Ishikawa (cell line): ENCODE measurements at regions not wholly inside any gene's neighbourhood (a gene's known extent, or its start where the extent isn't known, plus 50 kb on each side); places are given as distances from the start of the nearest gene placed in this dataset.

Experiments
- CEBPB ChIP-seq: IDR thresholded peaks from 2 replicates; pipeline ENCODE4 v1.6.1; 2012
- CREB1 ChIP-seq: IDR thresholded peaks from 2 replicates; pipeline ENCODE4 v1.6.1; 2012; ENCODE audit warnings: low read depth
- EGR1 ChIP-seq: IDR thresholded peaks from 2 replicates; pipeline ENCODE4 v1.6.1; 2012
- EP300 ChIP-seq: IDR thresholded peaks from 2 replicates; pipeline ENCODE4 v1.6.1; 2012; ENCODE audit warnings: borderline replicate concordance
- FOXM1 ChIP-seq: IDR thresholded peaks from 2 replicates; pipeline ENCODE4 v1.6.1; 2012; ENCODE audit warnings: low read depth, borderline replicate concordance
- NFIC ChIP-seq: IDR thresholded peaks from 2 replicates; pipeline ENCODE4 v1.6.1; 2012
- RAD21 ChIP-seq: IDR thresholded peaks from 2 replicates; pipeline ENCODE4 v1.6.1; 2012; ENCODE audit warnings: low read depth
- TAF1 ChIP-seq: IDR thresholded peaks from 2 replicates; pipeline ENCODE4 v1.6.1; 2012; ENCODE audit warnings: low read depth, mild to moderate bottlenecking
- TCF12 ChIP-seq: IDR thresholded peaks from 2 replicates; pipeline ENCODE4 v1.6.1; 2012; ENCODE audit warnings: low read depth
- TEAD4 ChIP-seq: IDR thresholded peaks from 2 replicates; pipeline ENCODE4 v1.6.1; 2012
- YY1 ChIP-seq: IDR thresholded peaks from 2 replicates; pipeline ENCODE4 v1.6.1; 2012; ENCODE audit warnings: low read depth
- ZBTB7A ChIP-seq: IDR thresholded peaks from 2 replicates; pipeline ENCODE4 v1.6.1; 2012; ENCODE audit warnings: low read depth
- TF ChIP-seq, protein P1 (sequence below): IDR thresholded peaks from 2 replicates; pipeline ENCODE4 v1.6.1; 2012
- TF ChIP-seq, protein P2 (sequence below): IDR thresholded peaks from 2 replicates; pipeline ENCODE4 v1.6.1; 2012
- TF ChIP-seq, protein P3 (sequence below): IDR thresholded peaks from 2 replicates; pipeline ENCODE4 v1.6.1; 2012; ENCODE audit warnings: low read depth, mild to moderate bottlenecking

DNA sequence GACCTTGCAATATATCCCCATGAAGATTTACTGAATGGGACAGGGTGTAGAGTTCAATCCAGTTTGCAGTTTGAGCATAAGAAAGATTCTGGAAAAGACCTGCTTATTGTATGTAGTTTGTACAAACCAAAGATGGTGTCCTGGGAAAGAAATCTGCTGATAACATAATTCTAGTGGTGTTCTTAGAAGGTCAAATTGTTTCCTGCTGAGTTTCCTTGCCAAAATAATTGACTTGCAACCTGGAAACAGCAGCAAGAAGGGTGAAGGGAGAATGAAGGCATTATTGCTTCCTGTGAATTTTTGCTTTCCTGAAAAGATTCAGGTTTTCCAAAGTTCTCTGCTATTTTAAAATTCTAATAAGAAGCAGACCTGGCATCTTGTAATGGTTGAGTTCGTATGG lies 222.9 kb downstream of the KIF20B start:
- TF ChIP-seq CREB1: no peak
- no peak for TF ChIP-seq CEBPB
- no peak for TF ChIP-seq YY1
- TF ChIP-seq EGR1: no peak
- TF ChIP-seq RAD21: no peak
- no peak for TF ChIP-seq TAF1
- TF ChIP-seq FOXM1: no peak
- TF ChIP-seq, protein P1, sequence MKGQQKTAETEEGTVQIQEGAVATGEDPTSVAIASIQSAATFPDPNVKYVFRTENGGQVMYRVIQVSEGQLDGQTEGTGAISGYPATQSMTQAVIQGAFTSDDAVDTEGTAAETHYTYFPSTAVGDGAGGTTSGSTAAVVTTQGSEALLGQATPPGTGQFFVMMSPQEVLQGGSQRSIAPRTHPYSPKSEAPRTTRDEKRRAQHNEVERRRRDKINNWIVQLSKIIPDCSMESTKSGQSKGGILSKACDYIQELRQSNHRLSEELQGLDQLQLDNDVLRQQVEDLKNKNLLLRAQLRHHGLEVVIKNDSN: no peak
- no peak for TF ChIP-seq EP300
- TF ChIP-seq TEAD4: no peak
- TF ChIP-seq ZBTB7A: no peak
- TF ChIP-seq NFIC: no peak
- TF ChIP-seq TCF12: no peak
- TF ChIP-seq, protein P2, sequence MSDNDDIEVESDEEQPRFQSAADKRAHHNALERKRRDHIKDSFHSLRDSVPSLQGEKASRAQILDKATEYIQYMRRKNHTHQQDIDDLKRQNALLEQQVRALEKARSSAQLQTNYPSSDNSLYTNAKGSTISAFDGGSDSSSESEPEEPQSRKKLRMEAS: no peak
- TF ChIP-seq, protein P3, sequence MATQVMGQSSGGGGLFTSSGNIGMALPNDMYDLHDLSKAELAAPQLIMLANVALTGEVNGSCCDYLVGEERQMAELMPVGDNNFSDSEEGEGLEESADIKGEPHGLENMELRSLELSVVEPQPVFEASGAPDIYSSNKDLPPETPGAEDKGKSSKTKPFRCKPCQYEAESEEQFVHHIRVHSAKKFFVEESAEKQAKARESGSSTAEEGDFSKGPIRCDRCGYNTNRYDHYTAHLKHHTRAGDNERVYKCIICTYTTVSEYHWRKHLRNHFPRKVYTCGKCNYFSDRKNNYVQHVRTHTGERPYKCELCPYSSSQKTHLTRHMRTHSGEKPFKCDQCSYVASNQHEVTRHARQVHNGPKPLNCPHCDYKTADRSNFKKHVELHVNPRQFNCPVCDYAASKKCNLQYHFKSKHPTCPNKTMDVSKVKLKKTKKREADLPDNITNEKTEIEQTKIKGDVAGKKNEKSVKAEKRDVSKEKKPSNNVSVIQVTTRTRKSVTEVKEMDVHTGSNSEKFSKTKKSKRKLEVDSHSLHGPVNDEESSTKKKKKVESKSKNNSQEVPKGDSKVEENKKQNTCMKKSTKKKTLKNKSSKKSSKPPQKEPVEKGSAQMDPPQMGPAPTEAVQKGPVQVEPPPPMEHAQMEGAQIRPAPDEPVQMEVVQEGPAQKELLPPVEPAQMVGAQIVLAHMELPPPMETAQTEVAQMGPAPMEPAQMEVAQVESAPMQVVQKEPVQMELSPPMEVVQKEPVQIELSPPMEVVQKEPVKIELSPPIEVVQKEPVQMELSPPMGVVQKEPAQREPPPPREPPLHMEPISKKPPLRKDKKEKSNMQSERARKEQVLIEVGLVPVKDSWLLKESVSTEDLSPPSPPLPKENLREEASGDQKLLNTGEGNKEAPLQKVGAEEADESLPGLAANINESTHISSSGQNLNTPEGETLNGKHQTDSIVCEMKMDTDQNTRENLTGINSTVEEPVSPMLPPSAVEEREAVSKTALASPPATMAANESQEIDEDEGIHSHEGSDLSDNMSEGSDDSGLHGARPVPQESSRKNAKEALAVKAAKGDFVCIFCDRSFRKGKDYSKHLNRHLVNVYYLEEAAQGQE: no peak

DNA sequence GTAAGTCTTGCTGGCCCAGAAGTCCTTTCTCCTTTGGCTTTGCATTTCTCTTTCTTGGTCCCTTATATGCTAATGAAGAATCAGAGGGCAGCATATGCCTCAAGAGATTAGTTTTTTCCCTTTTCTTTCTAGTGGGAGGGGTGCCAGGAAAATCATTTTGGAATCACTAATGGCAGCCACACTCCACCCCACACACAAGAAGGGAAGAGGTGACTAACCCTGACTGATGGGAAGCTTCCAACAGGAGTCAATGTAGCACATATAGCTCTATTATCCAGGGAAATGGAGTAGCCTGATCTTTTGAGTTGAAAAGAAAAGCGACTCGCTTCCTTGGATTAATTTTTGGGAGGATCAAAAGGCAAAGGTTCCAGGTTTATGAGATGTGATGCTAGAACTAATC lies 225.3 kb downstream of the KIF20B start:
- TF ChIP-seq, protein P2: no peak
- TF ChIP-seq, protein P1: no peak
- no peak for TF ChIP-seq CREB1
- TF ChIP-seq ZBTB7A: no peak
- TF ChIP-seq RAD21: no peak
- no peak for TF ChIP-seq FOXM1
- no peak for TF ChIP-seq NFIC
- TF ChIP-seq, protein P3: no peak
- no peak for TF ChIP-seq EGR1
- TF ChIP-seq TCF12: no peak
- TF ChIP-seq EP300: no peak
- TF ChIP-seq TAF1: no peak
- TF ChIP-seq YY1: no peak
- TF ChIP-seq CEBPB: no peak
- TF ChIP-seq TEAD4: no peak

DNA sequence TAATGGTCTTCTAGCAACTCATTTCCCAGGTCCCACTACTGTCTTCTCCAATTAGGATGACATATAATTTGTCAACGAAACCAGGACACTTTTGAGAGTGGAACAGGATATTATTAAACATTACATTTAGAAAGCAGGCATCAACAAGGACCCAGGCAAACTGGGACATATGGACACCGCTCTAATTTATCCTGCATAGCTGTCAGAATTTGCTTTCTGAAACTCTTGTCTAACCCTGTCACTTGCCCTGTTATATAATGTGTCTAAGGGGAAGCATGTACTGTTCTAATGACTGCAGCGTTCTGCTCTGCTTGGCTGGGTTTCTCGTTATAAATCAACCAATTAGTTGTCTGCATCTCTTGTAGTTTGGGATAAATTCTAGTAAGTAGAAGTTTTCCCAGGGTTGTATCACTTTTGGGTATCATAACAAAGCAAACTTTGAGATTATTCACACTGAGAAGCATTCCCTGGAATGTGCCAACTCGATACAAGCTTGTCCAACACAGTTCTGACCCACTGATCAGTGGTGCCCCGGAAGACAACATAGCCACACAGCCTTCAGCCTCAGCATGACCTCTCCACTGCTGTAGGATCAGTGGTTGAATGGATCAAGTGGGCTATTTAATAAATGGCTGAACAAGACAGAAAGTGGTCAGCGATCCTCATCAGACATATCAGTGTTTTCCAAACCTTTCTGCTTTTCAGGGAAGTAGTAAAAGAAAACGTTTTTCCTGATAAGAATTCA lies 228.1 kb downstream of the KIF20B start:
- TF ChIP-seq TCF12 (no peak), ZBTB7A (no peak), TEAD4 (no peak), CEBPB (no peak)
- TF ChIP-seq, protein P1: no peak
- TF ChIP-seq, protein P3: no peak

DNA sequence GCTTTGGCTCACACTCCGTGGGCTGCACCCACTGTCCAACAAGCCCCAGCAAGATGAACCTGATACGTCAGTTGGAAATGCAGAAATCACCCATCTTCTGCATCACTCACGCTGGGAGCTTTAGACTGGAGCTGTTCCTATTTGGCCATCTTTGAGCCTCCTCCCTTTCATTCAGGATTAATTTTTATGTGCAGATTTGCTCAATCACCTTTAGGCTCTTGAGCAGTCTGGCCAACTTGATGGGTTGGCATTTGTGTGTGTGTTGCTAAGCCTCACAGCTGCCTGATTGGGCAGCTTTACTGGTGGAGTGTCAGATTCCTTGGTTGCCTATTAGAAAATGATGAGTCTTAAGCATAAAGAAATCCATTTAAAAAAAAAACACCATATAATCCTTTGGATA lies 236.1 kb downstream of the KIF20B start:
- TF ChIP-seq TAF1 (no peak), NFIC (no peak), EP300 (no peak), ZBTB7A (no peak), TEAD4 (no peak), YY1 (no peak), TCF12 (no peak), RAD21 (no peak), FOXM1 (no peak), CEBPB (no peak), CREB1 (no peak), EGR1 (no peak)
- TF ChIP-seq, protein P2: no peak
- TF ChIP-seq, protein P3: no peak
- TF ChIP-seq, protein P1: no peak
